B cell (primary cell): ENCODE measurements at regions not wholly inside any gene's neighbourhood (a gene's known extent, or its start where the extent isn't known, plus 50 kb on each side); places are given as distances from the start of the nearest gene placed in this dataset.

Source experiments
- EZH2 ChIP-seq: IDR thresholded peaks from 2 replicates; pipeline ENCODE4 v1.6.1; 2012; ENCODE audit warnings: borderline replicate concordance, low read depth, mild to moderate bottlenecking, moderate library complexity, low read length; ENCODE audit not compliant: insufficient read depth, poor library complexity, severe bottlenecking
- TF ChIP-seq, protein P1 (sequence below): fragments of 200-600 bp; IDR thresholded peaks from one replicate; pipeline ENCODE4 v1.8.0; 2022; ENCODE audit warnings: antibody characterized with exemption, mild to moderate bottlenecking

DNA sequence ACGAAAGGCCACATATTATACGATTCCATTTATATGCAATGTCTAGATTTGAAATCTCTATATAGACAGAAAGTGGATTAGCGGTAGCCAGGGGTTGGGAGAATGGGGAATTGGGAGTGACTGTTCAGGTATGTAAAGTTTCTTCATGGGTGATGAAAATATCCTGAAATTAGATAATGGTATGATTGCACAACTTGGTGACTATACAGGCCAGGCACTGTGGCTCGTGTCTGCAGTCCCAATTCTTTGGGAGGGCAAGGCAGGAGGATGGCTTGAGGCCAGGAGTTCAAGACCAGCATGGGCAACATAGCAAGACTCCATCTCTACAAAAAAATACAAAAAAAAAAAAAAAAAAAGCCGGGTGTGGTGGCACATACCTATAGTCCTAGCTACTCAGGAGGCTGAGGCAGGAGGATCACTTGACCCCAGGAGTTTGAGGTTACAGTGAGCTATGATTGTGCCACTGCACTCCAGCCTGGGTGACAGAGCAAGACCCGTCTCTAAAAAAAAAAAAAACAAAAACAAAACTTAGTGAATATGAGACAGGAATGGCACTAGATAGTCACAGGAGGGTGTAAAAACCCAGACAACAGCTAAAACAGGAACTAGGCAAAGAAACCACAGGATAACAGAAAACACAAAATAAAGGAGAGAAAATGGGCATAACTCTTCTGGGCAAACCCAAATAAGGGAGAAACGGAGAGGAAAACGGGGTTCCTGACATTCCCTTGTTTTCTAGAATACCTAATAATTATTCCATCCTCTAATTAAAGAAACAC is 72.1 kb upstream of the ZNF618 start:
- TF ChIP-seq, protein P1, sequence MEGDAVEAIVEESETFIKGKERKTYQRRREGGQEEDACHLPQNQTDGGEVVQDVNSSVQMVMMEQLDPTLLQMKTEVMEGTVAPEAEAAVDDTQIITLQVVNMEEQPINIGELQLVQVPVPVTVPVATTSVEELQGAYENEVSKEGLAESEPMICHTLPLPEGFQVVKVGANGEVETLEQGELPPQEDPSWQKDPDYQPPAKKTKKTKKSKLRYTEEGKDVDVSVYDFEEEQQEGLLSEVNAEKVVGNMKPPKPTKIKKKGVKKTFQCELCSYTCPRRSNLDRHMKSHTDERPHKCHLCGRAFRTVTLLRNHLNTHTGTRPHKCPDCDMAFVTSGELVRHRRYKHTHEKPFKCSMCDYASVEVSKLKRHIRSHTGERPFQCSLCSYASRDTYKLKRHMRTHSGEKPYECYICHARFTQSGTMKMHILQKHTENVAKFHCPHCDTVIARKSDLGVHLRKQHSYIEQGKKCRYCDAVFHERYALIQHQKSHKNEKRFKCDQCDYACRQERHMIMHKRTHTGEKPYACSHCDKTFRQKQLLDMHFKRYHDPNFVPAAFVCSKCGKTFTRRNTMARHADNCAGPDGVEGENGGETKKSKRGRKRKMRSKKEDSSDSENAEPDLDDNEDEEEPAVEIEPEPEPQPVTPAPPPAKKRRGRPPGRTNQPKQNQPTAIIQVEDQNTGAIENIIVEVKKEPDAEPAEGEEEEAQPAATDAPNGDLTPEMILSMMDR: no peak
- TF ChIP-seq EZH2: no peak
